AG09319 (cell line): ENCODE measurements at regions not wholly inside any gene's neighbourhood (a gene's known extent, or its start where the extent isn't known, plus 50 kb on each side); places are given as distances from the start of the nearest gene placed in this dataset.

ENCODE experiments used
- DNase-seq: peaks from one replicate; pipeline ENCODE4 v3.0.0-alpha.2; 2010; ENCODE audit warnings: low read depth; ENCODE audit errors: extremely low read depth
- CTCF ChIP-seq: IDR thresholded peaks from 2 replicates; pipeline ENCODE4 v1.5.1; 2011; ENCODE audit warnings: low read depth, mild to moderate bottlenecking, inconsistent platforms, low read length, moderate library complexity

DNA sequence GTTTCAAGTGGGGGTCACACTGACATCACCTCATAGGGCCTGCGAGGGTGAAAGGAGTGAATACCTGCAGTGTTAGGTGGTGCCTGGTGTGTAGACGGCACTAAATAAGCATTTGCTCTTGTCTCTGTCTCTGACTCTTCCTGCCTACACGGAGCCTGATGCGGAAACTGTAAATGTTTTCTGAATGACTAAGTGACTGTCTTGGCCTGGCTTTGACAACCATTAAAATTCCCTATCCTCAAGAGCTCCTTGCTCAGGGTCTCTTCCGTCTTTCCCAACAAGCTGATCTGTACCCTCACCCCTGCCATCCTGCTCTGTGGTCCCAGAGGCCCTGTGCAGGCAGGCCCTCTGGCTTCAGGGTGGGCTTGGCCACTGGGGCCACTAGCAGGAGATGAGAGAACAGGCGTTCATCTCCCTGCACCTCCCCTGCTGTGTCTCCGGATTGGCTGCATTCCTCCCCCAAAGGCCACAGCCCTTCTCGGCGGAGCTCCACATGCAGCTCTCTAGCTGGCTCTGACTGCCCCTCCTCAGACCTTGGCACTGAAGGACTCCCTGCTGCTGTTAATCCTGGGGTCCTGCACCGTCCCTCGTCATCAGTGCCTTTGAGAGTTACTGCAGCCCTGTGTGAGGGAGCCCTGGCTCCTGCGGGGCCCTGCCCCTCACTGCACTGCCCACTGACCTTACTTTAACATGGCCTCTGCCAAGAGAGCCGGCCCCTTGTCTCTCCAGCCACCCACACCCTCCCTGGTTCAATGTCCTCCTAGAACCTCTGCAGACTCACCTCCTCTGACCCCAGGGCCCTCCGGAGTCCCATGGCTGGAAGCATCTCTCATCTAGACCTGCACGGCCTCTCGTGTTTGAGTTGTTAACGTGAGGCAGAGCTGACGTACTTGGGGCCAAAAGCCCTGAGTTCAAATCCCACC lies 211.1 kb downstream of the MATN1 start:
- no peak for DNase-seq
- TF ChIP-seq CTCF, result no peak

GRCh38 chr1:30511563-30511962 lies 211.8 kb downstream of the MATN1 start:
- DNase-seq, result no peak

DNA sequence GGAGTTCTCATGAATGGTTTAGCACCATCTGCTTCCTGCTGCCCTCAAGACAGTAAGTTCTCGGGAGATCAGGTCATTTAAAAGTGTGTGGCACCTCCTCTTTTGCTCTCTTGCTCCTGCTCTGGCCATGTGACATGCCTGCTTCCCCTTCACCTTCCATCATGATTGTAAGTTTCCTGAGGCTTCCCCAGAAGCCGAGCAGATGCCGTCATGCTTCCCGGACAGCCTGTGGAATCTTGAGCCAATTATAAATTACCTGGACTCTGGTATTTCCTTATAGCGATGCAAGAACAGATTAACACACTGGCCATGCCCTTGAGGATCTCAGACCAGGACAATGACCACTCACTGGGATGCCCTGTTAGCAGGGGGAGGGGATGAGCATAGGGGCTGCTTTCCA lies 212.3 kb downstream of the MATN1 start:
- no peak for TF ChIP-seq CTCF
- DNase-seq, result no peak

More at GRCh38 chr1:30511563-30511962, 211.8 kb downstream of the MATN1 start:
- TF ChIP-seq CTCF, result no peak

DNA sequence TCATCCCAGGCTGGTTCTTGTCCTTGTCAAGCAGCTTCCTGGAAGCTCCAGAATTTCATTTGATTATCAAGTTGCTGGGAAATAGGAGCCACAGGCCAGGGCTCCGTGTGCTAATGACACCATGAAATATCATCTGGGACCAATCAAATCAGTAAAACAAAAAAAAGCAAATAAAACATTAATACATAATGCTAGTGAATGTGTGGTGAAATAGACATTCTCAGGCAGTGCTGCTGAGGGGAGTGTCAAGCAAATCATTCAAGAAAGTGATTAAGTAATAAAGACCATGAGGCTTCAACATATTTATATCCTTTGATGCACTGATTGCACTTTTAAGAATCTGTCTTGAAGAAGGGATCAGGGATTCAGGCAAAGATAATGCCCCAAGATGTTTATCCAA lies 213.7 kb downstream of the MATN1 start:
- TF ChIP-seq CTCF, result no peak
- DNase-seq, result no peak

GRCh38 chr1:30508611-30509010 lies 214.8 kb downstream of the MATN1 start:
- TF ChIP-seq CTCF, result no peak
- no peak for DNase-seq

DNA sequence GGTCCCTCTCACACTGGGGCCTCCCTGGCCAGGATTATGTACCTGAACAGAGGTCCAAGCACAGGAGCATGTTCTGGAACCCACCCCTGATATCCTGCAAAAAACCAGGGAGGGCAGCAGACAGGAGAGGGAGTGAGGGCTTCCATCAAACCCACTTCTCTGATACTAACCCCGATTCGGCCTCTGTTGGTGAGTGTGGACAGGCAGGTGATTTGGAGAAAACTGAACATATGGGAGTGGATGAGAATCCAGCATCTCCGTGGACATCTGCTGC lies 215.3 kb downstream of the MATN1 start:
- DNase-seq, result no peak
- TF ChIP-seq CTCF, result no peak

- no peak for TF ChIP-seq CTCF
- DNase-seq, result no peak
Observed at GRCh38 chr1:30507401-30508174, 215.8 kb downstream of the MATN1 start.
